OCI-LY1 (cell line): ENCODE measurements at regions not wholly inside any gene's neighbourhood (a gene's known extent, or its start where the extent isn't known, plus 50 kb on each side); places are given as distances from the start of the nearest gene placed in this dataset.

Experiments used
- H2AFZ ChIP-seq: fragments of 200-600 bp; sonication (generic), shearing (Covaris generic); 2 replicates; pipeline ENCODE4 v1.6.0; 2014; ENCODE audit warnings: antibody characterized with exemption, mild to moderate bottlenecking, low read length
- H3F3A ChIP-seq: fragments of 200-600 bp; sonication (generic), shearing (Covaris generic); 2 replicates; pipeline ENCODE4 v1.6.0; 2014; ENCODE audit warnings: mild to moderate bottlenecking, antibody characterized with exemption, low read length, moderate library complexity; ENCODE audit not compliant: insufficient read depth
- H3K27ac ChIP-seq: fragments of 200-600 bp; sonication (generic); 2 replicates; pipeline ENCODE4 v1.5.1; 2014; ENCODE audit warnings: low read length, mixed run types, mild to moderate bottlenecking, low read depth; ENCODE audit not compliant: poor library complexity, severe bottlenecking
- H3K27me3 ChIP-seq: fragments of 200-600 bp; sonication (generic); 2 replicates; pipeline ENCODE4 v1.6.0; 2014; ENCODE audit warnings: antibody characterized with exemption, mild to moderate bottlenecking, low read length, moderate library complexity; ENCODE audit not compliant: insufficient read depth
- H3K36me3 ChIP-seq: fragments of 200-600 bp; sonication (generic); 2 replicates; pipeline ENCODE4 v1.6.1; 2014; ENCODE audit warnings: mild to moderate bottlenecking, antibody characterized with exemption, low read length, moderate library complexity, mixed read lengths; ENCODE audit not compliant: insufficient read depth
- H3K4me1 ChIP-seq: fragments of 200-600 bp; sonication (generic); 2 replicates; pipeline ENCODE4 v1.5.1; 2014; ENCODE audit warnings: mild to moderate bottlenecking, low read length, moderate library complexity; ENCODE audit not compliant: insufficient read depth, severe bottlenecking
- H3K4me2 ChIP-seq: fragments of 200-600 bp; sonication (generic), shearing (Covaris generic); 2 replicates; pipeline ENCODE4 v1.6.1; 2014; ENCODE audit warnings: low read length
- H3K4me3 ChIP-seq: fragments of 200-600 bp; sonication (generic); 2 replicates; pipeline ENCODE4 v1.5.1; 2014; ENCODE audit warnings: low read length, low read depth, mild to moderate bottlenecking, mixed read lengths; ENCODE audit not compliant: poor library complexity, severe bottlenecking
- H3K79me2 ChIP-seq: fragments of 200-600 bp; shearing (Covaris generic); 2 replicates; pipeline ENCODE4 v1.6.1; 2016; ENCODE audit warnings: mixed run types, low read length, mixed read lengths; ENCODE audit not compliant: insufficient read depth
- H3K9ac ChIP-seq: fragments of 200-600 bp; sonication (generic), shearing (Covaris generic); 2 replicates; pipeline ENCODE4 v1.6.1; 2014; ENCODE audit warnings: mild to moderate bottlenecking, low read length, mixed read lengths
- H3K9me2 ChIP-seq: fragments of 200-600 bp; sonication (generic), shearing (Covaris generic); 2 replicates; pipeline ENCODE4 v1.6.1; 2014; ENCODE audit warnings: low read depth, mild to moderate bottlenecking, low read length, mixed read lengths
- H3K9me3 ChIP-seq: fragments of 200-600 bp; shearing (Covaris generic); 2 replicates; pipeline ENCODE4 v1.6.1; 2014; ENCODE audit warnings: low read length, mixed read lengths
- H4K20me1 ChIP-seq: fragments of 200-600 bp; sonication (generic), shearing (Covaris generic); 2 replicates; pipeline ENCODE4 v1.6.0; 2016; ENCODE audit warnings: mild to moderate bottlenecking, low read length; ENCODE audit not compliant: insufficient read depth
- EZH2 ChIP-seq: fragments of 200-600 bp; sonication (generic), shearing (Covaris generic); IDR thresholded peaks from 2 replicates; pipeline ENCODE4 v1.8.0; 2017; ENCODE audit warnings: borderline replicate concordance, mixed run types, mild to moderate bottlenecking, antibody characterized with exemption, low read length, moderate library complexity, mixed read lengths
- TF ChIP-seq, protein P1 (sequence below): fragments of 200-600 bp; sonication (generic), shearing (Covaris generic); IDR thresholded peaks from 2 replicates; pipeline ENCODE4 v1.5.1; 2017; ENCODE audit warnings: mild to moderate bottlenecking, antibody characterized with exemption, low read length, moderate library complexity, mixed read lengths

DNA sequence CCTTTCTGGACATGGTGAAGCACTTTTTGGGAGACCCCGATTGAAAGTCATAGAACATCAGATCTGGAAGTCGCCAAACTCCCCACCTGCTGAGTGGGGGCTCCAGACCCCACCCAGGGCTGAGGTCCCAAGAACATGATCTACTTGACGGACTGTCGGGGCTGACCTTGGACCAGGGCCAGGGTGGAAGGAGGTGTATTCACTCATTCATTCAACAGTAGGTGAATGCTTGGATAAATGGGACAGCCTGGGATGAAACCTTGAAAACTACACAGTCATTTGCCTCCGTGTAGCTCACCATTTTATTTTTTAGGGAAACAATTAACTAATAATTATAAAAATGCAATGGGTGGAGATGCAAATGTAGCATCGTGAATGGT lies 629.0 kb downstream of the BRD1 start:
- no peak for TF ChIP-seq EZH2
- TF ChIP-seq, protein P1, sequence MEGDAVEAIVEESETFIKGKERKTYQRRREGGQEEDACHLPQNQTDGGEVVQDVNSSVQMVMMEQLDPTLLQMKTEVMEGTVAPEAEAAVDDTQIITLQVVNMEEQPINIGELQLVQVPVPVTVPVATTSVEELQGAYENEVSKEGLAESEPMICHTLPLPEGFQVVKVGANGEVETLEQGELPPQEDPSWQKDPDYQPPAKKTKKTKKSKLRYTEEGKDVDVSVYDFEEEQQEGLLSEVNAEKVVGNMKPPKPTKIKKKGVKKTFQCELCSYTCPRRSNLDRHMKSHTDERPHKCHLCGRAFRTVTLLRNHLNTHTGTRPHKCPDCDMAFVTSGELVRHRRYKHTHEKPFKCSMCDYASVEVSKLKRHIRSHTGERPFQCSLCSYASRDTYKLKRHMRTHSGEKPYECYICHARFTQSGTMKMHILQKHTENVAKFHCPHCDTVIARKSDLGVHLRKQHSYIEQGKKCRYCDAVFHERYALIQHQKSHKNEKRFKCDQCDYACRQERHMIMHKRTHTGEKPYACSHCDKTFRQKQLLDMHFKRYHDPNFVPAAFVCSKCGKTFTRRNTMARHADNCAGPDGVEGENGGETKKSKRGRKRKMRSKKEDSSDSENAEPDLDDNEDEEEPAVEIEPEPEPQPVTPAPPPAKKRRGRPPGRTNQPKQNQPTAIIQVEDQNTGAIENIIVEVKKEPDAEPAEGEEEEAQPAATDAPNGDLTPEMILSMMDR = no peak
- Histone ChIP-seq H3K27me3 (no peaks in the 10 kb centered on the region), H3F3A (no peaks in the 10 kb centered on the region), H3K4me3 (no peak overlapping the region), H3K36me3 (no peaks in the 10 kb centered on the region), H3K4me1 (no peaks in the 10 kb centered on the region), H2AFZ (no peak overlapping the region), H3K27ac (no peak overlapping the region), H3K4me2 (no peak overlapping the region), H3K9me2 (no peaks in the 10 kb centered on the region), H3K79me2 (no peaks in the 10 kb centered on the region), H3K9ac (no peak overlapping the region), H4K20me1 (no peaks in the 10 kb centered on the region), H3K9me3 (no peaks in the 10 kb centered on the region)

DNA sequence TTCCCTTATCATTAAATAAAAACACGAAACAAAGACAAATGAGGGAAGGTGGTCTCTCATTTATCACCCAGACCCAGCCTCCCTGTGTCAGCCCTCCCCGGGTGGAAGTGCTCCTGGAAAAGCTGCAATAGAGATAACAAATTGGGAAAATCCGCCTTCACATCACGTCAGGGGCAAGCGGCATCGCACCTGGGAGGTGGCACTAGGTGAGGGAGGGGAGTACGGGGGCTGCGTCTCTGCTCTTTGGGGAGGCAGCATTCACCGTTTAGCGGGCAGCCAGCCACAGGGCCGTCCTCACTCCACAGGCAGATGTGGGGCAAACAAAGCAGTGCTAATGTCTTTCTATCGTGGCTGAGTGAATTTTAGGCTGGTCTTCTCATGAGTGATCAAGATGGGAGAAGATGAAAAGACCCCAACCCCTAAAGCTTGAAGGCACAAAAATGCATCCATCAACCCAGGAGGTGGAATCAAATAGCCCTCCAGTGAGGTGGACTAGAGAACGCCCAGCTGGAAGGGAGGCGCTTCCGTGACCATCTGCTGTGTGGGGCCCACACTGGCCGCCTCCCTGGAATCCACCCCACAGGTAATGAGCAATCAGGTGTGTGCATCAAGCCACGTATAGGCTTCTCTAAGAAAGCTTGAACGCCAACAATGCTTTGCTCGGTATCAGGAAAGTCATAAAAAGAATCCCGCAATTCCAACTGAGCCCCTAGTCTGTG lies 629.5 kb downstream of the BRD1 start:
- TF ChIP-seq, protein P1 = no peak
- TF ChIP-seq EZH2 = no peak
- H3K9me3 ChIP-seq = no peaks in the 10 kb centered on the region
- H2AFZ ChIP-seq = no peak overlapping the region
- H3K27ac ChIP-seq = no peak overlapping the region
- H4K20me1 ChIP-seq = no peaks in the 10 kb centered on the region
- no peaks in the 10 kb centered on the region for H3K27me3 ChIP-seq
- no peaks in the 10 kb centered on the region for H3K79me2 ChIP-seq
- no peaks in the 10 kb centered on the region for H3K36me3 ChIP-seq
- no peak overlapping the region for H3K9ac ChIP-seq
- H3F3A ChIP-seq = no peaks in the 10 kb centered on the region
- H3K9me2 ChIP-seq = no peaks in the 10 kb centered on the region
- H3K4me1 ChIP-seq = no peaks in the 10 kb centered on the region
- H3K4me3 ChIP-seq = no peak overlapping the region
- no peak overlapping the region for H3K4me2 ChIP-seq

DNA sequence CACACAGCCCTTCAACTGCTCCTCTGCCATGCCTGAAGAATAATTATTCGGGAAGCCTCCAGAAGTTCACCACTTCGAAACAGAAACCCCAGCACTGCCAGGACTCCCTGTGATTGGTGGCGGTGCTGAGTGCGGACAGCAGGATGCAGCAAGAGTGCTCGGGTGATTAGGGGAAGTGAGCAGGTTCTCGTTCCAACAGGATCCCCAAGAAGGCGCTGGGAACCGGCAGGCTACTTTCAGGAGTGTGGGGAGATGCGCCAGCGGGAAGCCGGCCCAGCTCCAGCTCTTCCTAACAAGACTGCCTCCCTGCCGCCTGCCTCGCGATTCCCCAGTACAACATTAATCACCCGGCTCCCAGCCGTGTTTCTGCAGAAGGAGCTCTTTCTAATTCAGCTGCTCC lies 630.2 kb downstream of the BRD1 start:
- Histone ChIP-seq H3F3A (no peaks in the 10 kb centered on the region), H3K4me2 (no peak overlapping the region), H3K9me2 (no peaks in the 10 kb centered on the region), H3K4me3 (no peak overlapping the region), H4K20me1 (no peaks in the 10 kb centered on the region), H3K9me3 (no peaks in the 10 kb centered on the region), H3K4me1 (no peaks in the 10 kb centered on the region), H3K27me3 (no peaks in the 10 kb centered on the region), H2AFZ (no peak overlapping the region), H3K79me2 (no peaks in the 10 kb centered on the region), H3K36me3 (no peaks in the 10 kb centered on the region), H3K27ac (no peak overlapping the region), H3K9ac (no peak overlapping the region)
- TF ChIP-seq, protein P1 = no peak
- no peak for TF ChIP-seq EZH2
